Daoy (cell line): ENCODE measurements at regions not wholly inside any gene's neighbourhood (a gene's known extent, or its start where the extent isn't known, plus 50 kb on each side); places are given as distances from the start of the nearest gene placed in this dataset.

Experiments
- DNase-seq: peaks from one replicate; pipeline ENCODE4 v3.0.0-alpha.2; 2015; ENCODE audit warnings: low read depth

DNA sequence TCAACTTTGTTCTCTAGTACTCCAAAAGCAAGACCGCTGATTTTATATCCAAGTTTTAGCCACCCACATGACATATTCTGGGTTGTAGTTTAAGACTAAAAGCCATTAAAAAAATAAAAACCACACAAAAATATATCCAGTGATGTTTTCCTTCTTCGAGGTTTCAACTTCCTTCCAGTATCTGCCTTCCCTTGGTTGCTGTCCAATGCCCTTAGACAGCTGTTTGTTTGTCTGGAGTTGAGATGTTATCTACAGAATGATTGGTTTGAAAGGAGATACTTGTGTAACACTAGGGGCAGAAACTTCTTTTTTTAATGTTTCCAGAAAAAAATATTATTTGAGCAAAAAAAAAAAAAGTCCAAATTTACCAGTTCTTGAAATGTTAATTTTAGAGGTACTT lies 591.5 kb upstream of the PCDH9 start:
- DNase-seq: no peak

DNA sequence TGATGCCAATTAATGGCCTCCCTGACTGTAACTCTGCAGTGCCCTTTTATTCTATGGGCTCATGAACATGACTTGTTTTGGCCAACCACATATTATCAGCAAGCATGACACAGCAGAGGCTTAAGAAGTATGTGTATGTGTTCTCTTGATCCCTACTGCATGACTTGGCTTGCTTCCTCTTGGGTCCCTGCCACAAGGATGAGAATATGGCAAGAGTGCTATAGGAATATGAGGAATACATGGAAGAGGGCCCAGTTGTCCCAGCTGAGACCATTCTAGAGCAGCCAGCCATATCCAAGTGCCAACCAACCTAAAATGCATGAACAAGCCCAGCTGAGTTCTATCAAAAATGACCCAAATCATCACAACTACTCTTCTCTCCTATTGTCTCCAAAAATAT lies 576.7 kb upstream of the PCDH9 start:
- no peak for DNase-seq

DNA sequence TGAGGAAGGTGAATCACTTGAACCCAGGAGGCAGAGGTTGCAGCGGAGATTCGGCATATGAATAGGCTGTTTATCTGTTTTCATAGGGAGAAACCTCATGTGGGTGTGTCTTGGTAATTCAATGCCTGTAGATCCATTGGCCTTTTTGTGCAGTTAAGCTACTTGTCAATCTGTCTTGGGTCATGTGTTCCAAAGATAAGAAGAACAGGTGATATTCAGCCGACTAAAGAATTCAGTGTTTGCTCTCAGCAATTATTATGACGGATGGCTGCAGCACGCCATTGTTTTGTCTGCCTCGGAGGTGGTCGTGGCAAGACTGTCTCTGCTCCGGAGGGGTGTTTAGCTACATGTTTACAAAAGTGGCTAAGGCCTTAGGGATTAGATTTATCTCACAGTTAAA lies 573.0 kb upstream of the PCDH9 start:
- DNase-seq: no peak

GRCh38 chr13:67792151-67792676 lies 562.1 kb upstream of the PCDH9 start:
- no peak for DNase-seq

DNA sequence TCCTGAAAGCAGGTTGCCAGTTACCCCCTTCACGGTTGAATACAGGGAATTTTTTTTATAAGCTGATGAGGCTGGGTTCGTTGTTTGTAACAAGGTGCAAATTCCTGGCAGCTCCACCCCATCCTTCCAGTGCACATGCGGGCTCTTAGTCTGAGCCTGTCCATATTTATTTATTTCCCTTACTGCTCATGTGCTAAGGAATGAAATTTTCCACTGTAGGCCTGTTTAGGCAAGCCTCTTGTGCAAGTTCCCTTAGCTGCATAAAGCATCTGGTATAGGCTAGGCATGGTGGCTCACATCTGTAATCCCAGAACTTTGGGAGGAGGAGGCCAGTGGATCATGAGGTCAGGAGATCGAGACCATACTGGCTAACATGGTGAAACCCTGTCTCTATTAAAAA lies 560.9 kb upstream of the PCDH9 start:
- no peak for DNase-seq

- DNase-seq: no peak
Measured at GRCh38 chr13:67776151-67776550, 546.0 kb upstream of the PCDH9 start.

DNA sequence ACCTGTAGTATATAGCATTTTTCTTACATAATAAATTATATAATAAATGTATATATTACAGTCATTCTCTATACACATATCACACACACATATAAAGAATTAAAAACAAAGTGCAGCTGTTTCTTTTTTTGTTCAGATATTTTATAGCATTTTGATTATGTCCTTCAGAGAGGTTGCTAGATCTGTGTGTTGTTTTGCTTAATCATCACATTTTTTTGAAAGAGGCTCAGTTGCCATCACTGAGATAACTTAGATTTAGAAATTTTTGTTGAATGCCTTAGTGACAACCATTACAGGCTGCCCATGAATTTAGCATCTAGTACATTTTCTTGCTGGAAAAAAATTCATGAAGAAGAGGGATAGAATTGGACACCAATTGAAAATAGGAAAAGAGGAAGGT lies 545.2 kb upstream of the PCDH9 start:
- DNase-seq: no peak

DNA sequence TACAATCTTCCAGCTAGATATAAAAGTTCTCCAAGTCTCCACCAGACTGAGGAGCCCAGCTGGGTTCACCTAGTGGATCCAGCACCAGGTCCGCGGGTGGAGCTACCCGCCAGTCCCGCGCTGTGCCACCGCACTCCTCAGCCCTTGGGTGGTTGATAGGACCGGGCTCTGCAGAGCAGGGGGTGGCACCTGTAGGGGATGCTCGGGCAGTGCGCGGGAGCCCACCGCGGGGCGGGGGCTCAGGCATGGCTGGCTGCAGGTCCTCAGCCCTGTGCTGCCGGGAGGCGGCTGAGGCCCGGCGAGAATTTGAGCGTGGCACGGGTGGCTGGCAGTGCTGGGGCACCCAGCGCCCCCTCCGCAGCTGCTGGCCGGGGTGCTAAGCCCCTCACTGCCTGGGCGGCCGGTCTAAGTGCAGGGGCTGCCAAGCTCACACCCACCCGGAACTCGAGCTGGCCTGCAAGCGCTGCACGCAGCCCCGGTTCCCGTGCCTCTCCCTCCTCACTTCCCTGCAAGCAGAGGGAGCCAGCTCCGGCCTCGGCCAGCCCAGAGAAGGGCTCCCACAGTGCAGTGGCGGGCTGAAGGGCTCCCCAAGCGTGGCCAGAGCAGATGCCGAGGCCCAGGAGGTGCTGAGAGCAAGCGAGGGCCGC lies 542.8 kb upstream of the PCDH9 start:
- DNase-seq: no peak

GRCh38 chr13:67771106-67771505 lies 541.0 kb upstream of the PCDH9 start:
- no peak for DNase-seq

GRCh38 chr13:67769987-67770341 lies 539.8 kb upstream of the PCDH9 start:
- no peak for DNase-seq

GRCh38 chr13:67769063-67769986 lies 539.2 kb upstream of the PCDH9 start:
- no peak for DNase-seq

GRCh38 chr13:67763984-67764383 lies 533.8 kb upstream of the PCDH9 start:
- DNase-seq: no peak

GRCh38 chr13:67763384-67763783 lies 533.2 kb upstream of the PCDH9 start:
- no peak for DNase-seq

GRCh38 chr13:67758975-67759374 lies 528.8 kb upstream of the PCDH9 start:
- no peak for DNase-seq

DNA sequence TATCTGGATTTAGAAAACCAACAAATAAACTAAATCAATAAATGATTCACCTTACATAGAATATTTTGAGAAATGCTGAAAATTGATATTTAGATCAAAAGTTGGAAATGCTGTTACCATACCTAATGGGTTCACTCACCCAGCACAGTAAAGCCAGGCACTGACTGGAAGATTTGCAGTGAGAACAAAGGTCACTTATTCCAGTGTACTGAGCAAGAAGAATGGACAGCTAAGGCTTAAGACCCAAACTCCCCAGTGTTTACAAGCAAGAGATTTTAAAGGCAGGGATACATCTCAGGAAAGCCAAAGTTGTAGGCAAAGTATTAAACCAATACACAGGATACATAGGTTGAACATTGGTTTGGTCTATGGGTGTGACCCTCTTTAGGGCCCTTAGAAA lies 523.9 kb upstream of the PCDH9 start:
- no peak for DNase-seq

GRCh38 chr13:67752759-67753158 lies 522.6 kb upstream of the PCDH9 start:
- no peak for DNase-seq

DNA sequence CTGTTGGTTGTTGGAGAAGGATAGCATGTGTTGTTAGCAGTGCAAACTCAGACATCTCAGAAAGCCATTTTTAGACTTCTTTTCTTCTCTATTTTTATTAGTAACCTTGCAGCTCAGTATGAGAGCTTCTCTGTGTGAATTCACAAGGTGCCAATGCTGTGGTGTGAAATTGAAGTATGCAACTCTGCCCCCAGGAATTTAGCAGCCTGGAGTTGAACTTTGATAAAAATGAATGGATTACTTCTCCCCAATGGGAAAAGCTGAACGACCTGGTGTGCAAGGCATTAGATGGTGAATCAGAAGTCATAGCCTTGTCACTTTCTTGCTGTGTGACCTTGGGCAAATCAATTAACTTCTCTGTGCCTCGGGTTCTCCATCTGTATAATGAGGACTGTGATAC lies 512.3 kb upstream of the PCDH9 start:
- DNase-seq: no peak

DNA sequence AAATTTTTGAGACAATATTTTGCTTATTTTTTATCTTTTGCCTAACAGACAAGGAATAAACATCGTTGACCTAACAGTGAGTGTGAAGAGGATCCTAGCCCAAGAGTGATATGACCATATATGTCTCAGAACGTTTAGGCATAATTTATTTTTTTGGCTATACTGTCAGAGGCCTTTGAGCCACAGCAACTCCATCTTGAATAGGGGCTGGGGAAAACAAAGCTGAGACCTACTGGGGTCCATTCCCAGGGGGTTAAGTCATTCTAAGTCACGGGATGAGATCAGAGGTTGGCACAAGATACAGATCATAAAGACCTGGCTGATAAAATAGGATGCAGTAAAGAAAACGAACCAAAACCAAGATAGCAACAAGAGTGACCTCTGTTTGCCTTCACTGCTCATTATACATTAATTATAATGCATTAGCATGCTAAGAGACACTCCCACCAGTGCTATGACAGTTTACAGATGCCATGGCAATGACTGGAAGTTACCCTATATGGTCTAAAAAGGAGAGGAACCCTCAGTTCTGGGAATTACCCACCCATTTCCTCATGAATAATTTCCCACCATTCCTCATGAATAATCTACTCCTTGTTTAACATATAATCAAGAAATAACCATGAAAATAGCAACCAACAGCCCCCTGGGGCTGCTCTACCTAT lies 510.9 kb upstream of the PCDH9 start:
- no peak for DNase-seq

GRCh38 chr13:67736646-67737420 lies 506.7 kb upstream of the PCDH9 start:
- DNase-seq: no peak

DNA sequence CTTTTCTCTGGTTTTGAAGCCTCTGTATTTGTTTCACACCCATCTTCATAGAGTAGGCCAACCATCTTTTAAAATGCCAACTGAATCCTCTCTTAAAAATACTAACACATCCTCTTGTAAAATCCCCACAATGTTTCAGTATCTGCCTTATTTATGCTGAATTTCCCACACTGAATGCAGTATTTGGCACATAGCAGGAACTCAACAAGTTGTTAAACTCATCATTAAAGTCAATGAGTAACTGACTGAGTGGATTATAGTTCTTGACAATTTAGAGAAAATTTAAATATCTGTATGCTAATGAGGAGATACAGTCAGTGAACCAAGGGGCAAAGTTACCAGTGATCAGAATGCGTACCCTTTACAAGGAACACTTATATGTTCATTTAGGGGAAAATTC lies 505.5 kb upstream of the PCDH9 start:
- DNase-seq: no peak

DNA sequence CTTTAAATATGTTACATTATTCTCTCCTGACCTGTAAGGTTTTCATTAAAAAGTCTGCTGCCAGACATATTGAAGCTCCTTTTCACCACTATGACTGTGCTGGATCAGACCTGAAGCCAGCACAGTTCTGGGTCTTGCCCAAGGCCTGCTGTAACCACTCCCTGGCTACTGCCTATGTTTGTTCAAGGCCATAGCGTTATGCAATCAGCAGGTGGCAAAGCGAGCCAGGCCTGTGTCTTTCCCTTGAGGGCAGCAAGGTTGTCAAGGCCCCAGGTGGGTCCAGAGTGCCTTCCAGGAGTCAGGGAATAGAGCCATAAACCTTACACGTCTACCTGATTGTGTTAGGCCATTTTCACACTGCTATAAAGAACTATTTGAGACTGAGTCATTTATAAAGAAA lies 496.8 kb upstream of the PCDH9 start:
- DNase-seq: no peak

DNA sequence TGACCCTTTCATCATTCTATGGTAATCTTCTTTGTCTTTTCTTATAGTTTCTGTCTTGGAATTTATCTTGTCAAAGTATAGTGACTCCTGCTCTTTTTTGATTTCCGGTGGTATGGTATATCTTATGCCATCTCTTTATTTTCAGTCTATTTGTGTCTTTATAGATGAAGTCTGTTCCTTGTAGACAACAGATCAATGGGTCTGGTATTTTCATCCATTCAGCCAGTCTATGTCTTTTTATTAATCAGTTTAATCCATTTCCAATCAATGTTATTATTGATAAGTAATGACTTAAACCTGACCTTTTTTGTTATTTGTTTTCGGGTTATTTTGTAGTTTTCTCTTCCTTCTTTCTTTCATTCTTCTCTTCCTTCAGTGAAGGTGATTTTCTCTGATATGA lies 495.9 kb upstream of the PCDH9 start:
- DNase-seq: no peak
